ENCODE measurements at regions not wholly inside any gene's neighbourhood (a gene's known extent, or its start where the extent isn't known, plus 50 kb on each side); places are given as distances from the start of the nearest gene placed in this dataset.

GRCh38 chr6:145374570-145374969 lies 360.8 kb downstream of the EPM2A start:
- TF ChIP-seq, protein P1, sequence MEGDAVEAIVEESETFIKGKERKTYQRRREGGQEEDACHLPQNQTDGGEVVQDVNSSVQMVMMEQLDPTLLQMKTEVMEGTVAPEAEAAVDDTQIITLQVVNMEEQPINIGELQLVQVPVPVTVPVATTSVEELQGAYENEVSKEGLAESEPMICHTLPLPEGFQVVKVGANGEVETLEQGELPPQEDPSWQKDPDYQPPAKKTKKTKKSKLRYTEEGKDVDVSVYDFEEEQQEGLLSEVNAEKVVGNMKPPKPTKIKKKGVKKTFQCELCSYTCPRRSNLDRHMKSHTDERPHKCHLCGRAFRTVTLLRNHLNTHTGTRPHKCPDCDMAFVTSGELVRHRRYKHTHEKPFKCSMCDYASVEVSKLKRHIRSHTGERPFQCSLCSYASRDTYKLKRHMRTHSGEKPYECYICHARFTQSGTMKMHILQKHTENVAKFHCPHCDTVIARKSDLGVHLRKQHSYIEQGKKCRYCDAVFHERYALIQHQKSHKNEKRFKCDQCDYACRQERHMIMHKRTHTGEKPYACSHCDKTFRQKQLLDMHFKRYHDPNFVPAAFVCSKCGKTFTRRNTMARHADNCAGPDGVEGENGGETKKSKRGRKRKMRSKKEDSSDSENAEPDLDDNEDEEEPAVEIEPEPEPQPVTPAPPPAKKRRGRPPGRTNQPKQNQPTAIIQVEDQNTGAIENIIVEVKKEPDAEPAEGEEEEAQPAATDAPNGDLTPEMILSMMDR (IDR thresholded peaks at IDR 0.05): no peak
- TF ChIP-seq EZH2 (IDR thresholded peaks at IDR 0.05; ENCODE audit: borderline replicate concordance, insufficient read depth, low read depth, low read length, poor library complexity, severe bottlenecking): no peak
